Superior temporal gyrus (tissue), 1 donor: ENCODE measurements at regions not wholly inside any gene's neighbourhood (a gene's known extent, or its start where the extent isn't known, plus 50 kb on each side); places are given as distances from the start of the nearest gene placed in this dataset.
"Not testable (repeated sequence)": the region's sequence is repeated elsewhere in the genome, so short reads cannot be mapped to it uniquely, and the experiment has no call there.

ENCODE experiments used
- DNase-seq: peaks from one replicate; pipeline ENCODE4 v3.0.0-alpha.2; 2016; ENCODE audit errors: extremely low spot score

DNA sequence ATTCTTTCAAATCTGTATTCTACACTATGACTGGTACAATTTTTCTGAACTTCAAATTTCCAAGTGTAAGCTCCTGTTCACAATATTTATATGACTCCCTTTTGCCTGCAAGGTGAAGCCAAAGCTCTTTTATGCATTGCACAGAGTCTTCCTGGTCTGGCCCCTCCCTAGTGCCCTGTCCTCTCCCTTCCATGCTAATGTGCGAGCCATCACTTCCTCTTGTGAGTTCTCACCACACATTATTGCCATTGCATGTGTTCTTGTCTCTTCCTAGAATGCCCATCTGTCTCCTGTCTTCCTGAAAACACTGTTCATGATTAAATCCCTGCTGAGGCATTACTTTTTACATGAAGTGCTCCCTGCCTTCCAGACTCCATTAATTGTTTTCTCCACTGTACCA lies 169.9 kb downstream of the MC4R start:
- no peak for DNase-seq

DNA sequence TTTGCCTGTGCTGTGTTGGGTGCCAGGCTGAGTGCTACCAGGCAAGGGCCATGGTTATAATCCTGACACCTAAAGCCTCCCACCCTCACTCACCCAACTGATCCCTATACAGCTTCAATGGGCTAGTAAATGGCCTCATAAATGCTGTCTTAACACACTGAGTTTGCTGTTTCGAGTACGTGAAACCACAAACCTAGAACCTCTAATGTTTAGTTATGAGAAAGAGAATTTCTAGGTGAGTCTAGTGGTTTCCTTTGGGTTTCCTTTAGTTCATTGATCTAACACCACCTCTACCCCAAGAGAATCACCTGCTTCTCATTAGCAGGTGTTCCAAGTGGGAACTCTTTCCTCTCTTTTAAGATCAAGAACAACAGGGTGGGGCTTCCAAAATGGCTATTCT lies 172.0 kb downstream of the MC4R start:
- no peak for DNase-seq

DNA sequence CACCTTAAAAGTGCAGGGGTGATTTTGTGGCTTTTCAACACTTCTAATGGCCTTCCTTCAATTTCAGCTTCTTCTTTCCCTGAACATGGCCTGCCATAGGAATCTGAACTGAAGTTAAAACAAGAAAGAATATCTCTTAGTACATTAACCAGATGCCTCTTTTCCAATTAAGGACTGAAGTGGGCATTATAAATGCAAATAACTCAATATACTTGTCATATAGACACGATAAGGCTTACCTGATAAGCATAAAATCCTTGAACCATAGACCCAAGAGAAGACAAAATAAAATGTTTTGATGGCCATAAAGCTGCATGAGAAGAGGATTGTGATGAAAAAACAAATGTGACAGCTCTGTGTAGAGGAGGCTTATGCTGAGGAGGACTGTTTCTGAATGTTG lies 173.1 kb downstream of the MC4R start:
- no peak for DNase-seq

DNA sequence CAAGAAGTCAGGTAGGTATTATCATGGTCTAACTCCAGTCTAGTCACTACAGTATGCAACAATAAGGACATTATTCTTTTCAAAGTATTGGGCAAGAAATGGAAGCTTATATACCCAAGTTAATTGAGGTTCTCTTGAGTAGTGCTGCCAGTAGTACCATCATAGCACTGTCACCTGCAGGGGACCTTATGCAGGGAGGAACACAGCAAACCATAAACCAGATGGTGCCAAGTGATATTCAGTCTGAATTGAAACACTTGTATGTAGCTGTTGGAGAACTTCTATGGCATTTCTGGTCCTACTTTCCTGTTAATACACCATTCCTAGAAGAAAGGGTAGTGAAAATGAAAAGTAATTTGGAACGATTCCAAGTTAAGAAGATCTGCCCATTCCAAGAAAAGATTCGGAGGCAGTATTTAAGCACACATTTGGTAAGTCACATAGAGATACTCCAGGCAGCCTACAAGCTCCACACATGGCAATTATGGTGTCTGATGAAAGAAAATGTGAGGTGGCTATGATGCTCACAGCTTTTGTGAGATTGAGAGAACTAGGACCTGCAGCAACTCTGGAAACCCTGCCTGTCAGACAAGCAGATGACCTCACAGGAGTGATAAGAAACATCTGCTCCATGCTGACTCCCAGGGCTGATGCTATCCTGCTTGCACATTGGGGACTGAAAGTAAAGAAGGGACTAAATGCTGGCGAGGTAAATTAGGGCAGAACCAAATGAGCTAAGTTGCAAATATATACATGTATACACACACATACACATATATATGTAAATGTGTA lies 174.7 kb downstream of the MC4R start:
- no peak for DNase-seq

DNA sequence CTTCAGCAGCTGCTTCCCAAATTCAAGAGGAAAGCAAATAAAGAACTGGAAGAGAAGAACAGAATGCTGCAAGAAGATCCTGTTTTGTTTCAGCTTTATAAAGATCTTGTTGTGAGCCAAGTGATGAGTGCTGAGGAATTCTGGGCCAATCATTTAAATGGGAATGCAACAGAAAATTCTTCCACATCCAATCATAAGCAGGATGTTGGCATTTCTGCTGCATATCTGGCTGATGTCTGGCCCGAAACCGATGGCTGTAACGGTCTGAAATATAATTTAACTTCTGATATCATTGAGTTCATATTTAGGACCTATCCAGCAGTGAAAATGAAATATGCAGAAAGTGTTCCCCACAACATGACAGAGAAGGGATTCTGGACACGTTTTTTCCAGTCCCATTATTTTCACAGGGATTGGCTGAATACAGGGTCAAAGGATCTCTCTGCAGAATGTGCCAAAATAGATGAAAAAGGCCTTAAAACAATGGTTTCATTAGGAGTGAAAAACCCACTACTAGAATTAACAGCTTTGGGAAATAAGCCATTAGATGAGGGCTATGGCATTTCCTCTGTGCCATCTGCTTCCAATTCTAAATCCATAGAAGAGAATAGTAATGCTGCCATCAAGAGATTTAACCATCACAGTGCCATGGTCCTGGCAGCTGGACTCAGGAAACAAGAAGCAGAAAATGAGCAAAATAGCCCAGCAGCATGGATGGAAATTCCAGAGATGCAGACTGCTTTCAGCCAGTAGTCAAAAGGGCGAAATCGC lies 175.6 kb downstream of the MC4R start:
- DNase-seq: peak; percentile 36

DNA sequence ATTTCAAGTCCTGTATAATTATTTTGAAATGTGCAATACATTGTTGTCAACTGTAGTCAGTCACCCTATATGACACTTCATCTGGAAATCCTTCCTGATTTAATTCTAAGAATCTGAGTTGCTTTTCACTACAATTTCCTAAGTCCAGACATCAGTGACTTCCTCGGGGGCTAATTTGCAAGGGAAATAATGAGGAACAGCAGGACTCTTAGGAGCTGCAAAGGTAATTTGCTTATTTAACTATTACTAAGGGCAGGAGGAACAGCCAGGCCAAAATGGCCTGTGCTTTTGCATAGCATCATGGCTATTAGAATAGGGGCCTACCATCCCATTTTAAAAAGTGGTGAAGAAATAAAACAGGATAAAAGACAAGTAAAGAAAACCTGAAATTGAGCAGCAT lies 178.8 kb downstream of the MC4R start:
- no peak for DNase-seq

DNA sequence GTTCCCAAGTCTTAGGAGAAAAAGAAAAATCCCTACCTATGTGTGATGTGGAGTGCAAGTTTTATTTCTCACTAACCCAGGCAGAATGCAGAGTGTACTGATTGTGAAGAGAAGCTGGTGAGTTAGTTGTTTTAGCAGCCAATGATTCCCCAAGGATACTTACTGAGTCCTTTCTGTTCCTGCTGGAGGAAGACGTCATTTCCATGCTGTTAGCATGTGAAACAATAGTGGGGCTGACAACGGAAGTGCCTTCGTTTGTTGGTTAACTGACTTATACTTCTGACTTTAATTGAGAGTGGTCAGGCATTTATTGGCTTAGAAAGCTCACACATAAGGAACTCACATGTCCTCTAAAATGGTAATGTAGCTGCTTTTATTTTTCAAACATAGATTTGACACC lies 180.6 kb downstream of the MC4R start:
- DNase-seq: no peak

DNA sequence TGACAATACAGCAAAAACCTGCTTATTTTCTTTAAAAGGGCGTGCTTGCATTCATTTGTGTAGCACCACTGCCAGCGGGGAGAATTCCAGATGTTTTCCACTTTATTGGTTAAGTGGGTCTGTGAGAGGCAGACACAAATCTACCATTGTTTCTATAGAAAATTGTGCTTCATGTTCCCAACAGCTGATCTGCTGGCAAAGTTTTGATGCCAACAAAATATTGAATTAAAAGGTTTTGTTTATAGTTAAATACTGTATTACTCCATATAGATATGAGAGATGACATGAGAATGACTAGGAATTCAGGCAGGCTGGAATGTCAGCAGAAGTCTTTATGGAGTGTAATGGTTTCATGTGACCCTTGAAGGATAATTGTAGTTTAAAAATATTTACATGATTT lies 182.7 kb downstream of the MC4R start:
- no peak for DNase-seq

DNA sequence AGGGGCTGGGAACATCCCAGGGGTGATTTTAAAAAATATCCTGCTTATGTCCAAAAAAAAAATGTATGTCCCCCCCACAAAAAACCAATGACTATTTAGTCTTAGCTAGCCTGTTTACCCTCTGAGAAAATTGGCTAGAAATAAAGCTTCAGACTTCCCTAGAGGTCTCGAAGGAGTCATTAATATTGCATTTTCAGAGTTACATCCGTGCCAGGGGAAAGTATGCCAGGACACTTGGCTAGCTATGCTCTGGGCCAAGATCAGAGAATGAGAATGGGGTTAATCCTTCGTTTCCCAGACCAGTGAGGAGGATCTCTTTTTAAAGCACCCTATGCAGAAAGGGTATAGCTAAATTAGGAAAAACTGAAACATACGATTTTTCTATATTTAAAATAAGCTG lies 183.6 kb downstream of the MC4R start:
- no peak for DNase-seq

DNA sequence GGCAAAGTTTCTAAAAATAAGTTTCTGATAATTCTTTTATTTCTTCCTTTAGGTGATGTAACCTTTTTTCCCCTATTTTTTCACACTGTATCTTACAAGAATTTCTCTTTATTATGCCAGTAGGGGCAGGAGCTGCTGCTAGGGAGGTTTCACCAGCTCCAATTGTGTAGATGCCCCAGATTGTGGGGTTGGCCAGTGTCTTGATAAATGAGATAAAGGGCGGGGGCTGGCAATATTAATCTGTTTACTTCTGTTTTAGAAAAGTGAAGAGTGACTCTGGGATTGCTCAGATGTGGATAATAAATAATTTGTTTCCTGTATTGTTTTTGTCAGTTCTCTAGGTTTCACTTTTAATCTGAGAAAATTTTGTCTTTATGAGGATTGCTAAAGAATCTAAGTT lies 190.4 kb downstream of the MC4R start:
- no peak for DNase-seq

DNA sequence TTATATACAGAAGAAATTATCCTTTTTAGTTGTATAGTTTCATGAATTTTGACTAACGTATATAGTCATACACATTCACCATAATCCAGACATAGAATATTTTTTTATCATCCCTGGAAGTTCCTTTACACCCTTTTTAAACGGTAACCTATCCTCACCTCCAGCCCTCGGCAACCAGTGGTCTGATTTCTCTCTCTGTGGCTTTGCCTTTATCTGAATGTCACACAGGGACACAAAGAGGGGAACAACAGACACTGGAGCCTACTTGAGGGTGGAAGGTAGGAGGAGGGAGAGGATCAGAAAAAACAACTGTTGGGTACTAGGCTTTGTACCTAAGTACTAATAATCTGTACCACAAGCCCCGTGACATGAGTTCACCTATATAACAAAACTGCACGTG lies 191.9 kb downstream of the MC4R start:
- no peak for DNase-seq

DNA sequence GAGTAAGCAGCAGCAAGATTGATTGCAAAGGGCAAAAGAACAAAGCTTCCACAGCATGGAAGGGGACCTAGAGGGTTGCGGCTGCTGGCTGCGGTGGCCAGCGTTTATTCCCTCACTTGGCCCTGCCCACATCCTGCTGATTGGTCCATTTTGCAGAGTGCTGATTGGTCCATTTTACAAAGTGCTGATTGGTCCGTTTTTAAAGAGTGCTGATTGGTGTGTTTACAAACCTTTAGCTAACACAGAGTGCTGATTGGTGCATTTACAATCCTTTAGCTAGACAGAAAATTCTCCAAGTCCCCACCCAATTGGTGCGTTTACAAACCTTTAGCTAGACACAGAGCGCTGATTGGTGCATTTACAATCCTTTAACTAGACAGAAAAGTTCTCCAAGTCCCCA lies 194.4 kb downstream of the MC4R start:
- not testable (repeated sequence) for DNase-seq

DNA sequence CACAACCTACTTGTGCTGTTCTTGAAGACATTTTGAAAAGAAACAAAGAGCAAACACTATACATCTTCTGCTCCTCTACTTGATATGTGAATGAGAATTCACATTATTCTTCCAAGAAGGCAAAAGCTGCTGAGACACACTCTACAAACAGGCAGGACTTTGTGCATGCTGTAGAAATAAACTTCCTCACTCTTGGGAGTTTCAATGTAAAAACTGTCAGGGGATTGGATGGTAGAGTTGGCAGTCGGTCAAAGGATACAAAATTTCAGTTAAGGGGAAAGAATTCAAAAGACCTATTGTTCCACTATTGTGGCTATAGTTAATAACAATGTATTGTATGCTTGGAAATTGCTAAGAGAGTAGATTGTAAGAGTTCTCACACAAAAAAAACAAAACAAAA lies 196.3 kb downstream of the MC4R start:
- no peak for DNase-seq

DNA sequence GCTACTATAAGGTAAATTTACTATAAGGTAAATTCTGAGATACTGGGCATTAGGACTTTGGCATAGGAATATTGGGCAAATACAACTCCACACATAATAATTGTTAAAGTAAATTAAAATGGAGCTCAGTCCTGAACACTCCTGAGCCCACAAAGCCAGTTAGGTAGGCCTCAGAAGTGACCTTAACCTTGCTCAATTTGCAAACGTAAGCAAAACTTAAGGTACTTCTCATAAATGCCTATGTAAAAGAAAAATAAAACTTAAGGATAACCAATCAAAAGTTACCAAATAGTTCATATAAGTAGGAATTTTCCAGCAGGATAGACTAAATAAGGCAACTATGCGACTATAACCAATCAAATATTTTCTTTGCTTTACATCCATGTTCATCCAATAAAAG lies 197.7 kb downstream of the MC4R start:
- DNase-seq: no peak

DNA sequence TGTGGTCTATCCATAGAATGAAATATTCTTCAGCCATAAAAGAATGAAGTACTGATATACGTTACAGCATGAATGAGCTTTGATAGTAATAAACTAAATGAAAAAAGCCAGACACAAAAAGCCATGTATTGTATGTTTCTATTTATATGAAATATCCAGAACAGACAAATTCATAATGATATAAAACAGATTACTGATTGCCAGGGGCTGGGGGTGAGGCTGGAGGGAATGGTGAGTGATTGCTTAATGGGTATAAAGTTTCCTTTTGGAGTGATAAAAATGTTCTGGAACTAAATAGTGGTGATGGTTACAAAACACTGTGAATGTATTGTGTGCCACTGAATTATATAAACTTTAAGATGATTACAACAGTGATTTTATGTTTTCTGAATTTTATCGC lies 200.5 kb downstream of the MC4R start:
- DNase-seq: no peak

DNA sequence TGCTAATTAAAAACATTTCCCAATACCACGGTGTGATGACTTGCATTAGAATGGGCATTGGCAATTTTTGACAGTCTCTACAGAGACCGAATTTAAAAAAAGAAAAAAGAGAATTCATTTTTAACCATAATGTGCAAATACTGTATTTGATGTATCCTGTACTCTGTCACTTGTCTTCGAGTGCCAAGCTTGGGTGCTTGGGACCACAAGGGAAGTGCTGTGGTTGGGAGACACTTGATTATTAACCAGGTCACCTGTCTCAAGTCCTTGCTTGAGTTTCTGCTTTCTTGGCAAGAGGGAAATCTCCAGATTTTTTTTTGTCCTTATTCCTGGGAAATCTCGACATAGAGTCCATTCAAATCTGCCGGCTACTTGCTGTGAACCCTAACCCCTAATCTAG lies 209.0 kb downstream of the MC4R start:
- DNase-seq: no peak

DNA sequence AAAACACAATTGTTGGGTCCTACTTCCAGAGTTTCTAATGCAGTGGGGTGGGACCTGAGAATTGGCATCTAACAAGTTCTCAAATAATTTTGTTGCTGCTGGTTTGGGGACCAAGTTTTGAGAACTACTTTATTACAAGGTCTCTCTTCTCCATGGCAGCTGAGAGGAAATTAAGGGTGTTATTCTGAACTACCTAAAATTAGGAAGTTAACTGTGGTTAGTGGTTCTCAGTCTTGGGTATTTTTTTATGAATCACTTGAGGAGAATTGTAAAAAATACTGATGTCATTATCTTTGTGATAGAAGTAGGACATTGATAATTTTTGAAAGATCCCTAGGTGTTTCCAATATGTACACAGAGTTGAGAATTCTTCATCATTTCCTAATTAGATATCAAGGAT lies 210.2 kb downstream of the MC4R start:
- no peak for DNase-seq

DNA sequence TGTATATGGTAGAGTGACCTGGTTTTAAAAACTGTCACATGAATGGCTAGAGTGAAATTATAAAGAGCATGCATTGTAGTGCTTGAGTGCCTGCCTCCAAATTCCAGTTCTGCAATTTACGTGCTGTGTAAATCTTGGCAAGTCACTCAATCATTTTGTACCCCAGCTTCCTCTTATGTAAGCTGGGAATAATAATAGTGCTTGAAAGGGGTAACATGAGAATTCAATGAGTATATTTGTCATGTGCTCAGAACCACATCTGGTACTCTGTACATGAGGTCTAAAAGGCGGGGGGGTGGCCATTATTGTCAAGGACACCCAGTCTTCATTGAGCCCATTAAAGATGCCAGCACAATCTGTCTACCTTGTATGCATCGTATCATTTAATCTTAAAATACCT lies 214.8 kb downstream of the MC4R start:
- DNase-seq: no peak

DNA sequence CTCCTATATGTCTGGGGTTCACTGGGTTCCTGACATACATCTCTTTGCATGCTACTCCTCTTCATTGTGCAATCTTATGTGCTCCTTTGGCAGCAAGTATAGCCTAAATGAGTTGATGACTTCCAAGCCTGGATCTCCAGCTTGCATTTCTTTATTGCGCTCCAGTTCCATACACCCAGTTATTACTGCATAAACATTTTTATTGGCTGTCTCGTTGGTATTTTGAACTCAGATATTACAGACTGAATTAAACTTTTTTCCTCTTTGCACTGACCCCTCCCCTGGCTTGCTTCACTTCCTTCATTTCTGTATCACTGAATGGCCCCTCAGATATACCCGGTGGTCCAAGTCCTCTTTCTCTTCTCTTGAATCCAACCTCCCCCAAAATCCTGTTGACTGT lies 219.2 kb downstream of the MC4R start:
- no peak for DNase-seq

DNA sequence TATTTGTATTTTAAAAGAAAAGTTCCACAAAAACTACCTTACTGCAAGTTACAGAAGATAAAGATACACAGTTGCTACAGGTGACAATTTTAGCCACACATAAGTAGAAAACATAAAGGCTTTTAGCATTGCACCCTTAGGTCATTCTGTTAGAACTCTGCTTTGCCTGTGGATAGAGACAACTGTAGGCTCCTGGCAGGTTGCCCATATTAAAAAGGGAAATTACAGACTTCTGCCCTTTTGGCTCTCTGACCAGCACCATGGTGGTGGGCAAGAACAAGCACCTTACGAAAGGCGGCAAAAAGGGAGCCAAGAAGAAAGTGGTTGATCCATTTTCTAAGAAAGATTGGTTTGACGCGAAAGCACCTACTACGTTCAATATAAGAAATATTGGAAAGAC lies 223.3 kb downstream of the MC4R start:
- no peak for DNase-seq

DNA sequence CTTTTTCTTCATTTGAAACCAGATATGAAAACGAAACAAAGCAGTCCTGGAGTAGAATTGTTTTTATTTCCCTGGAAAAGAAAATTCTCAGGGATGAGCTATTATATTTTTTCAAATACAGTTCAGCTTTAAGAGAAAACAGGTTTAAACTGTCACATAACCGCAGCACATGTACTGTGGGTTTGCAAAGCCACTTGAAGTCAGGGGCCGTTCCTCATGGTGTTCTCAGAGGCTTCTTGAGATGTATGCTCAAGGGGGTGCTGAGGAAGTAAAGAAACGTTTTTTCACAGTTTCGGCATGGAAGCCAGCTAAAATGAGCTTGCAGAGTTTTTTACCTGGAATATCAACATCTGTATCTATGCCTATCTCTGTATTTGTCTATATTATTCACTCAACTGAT lies 225.3 kb downstream of the MC4R start:
- no peak for DNase-seq

DNA sequence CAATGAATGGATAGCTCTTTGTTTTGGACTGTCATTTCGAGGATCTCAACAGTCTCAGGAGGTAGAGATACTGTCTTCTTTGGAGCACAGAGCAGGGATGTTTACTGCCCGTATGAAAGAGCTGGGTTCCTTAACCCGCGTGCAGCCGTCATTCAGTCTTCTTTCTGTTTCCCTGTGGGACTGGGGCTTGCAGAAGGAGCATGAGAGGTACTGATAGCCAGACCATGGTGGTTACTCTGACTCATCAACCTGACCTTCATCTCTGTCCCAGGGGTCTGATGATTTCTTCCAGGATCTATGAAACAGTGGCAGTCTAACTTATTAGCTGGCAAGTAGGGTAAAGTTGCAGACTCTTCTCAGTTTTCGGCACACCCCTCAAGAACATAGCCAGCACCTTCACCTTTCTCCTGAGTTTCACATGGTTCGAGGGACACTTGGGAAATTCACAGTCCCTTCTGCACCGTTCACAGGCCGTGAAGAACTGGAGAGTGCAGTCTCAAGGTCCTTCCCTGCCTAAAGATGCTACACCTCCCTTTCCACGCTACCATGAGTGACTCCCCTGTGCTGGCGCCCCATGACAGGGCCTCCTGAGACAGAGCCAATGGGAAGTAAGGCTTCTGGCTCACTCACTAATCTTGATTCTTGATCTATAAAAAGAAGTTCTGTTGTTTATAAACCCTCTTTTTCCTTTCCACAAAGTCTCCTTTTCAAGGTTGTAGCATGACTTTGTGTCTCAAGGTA lies 226.2 kb downstream of the MC4R start:
- no peak for DNase-seq

DNA sequence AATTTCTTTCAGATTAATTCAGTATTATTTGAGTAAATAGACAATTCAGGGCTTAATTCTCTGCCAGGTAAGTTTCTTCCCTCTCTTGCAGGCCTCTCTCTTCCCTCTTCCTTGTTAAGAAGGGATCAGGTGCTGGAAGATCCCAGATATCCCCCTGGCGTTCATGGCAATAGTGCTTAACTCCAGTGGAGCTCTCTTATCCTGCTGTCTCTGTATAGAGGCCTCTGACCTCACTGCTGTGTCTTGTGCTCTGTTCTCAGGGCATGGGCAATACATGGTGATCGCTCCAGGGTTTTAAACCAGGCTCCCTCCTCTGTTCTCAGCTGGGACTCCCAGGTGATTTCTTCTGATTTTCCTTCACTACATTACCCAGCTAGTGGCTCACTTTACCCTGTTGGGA lies 226.8 kb downstream of the MC4R start:
- no peak for DNase-seq
